GM21619 (cell line): ENCODE measurements at regions not wholly inside any gene's neighbourhood (a gene's known extent, or its start where the extent isn't known, plus 50 kb on each side); places are given as distances from the start of the nearest gene placed in this dataset.
"Not testable (repeated sequence)": the region's sequence is repeated elsewhere in the genome, so short reads cannot be mapped to it uniquely, and the experiment has no call there.

Experiments used
- ATAC-seq: cut with Tn5 transposase; IDR thresholded peaks from one replicate; pipeline ENCODE4 v1.9.1; 2021; ENCODE audit not compliant: unreplicated experiment

DNA sequence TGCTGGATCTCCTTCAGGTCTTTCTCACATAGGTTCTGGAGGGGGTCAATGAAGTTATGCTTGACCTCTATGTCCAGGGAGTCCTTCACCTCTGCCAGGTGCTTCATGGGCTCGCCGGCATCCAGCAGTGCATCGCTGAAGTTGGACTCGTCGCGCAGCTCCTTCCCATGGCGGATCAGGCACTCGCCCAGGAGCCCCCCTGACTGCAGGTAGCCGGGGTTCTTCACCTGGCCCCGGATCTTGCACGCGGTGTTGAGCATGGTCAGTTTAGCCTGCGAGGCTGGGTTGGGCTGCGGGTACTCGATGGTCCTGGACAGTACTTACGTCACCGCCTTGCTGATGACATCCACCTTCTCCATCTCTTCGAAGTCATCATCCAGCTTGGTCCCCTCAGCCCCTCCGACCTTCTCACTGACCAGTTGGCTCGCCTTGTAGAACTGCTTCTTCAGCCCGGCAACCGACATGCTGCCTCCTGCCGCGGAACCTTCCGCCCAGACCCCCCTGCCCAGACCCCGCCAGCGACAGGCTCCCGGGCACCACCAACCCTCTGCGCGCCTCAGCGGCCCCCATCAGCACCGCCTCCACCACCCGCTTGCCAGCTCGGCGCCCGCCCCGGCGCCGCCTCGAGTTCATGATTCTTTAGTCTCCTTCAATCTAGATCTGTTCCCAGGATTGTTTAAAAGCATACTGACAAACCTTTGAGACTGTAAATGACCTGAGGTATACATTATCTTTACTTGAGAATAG, 99.8 kb downstream of the KPNA2 start:
- no peak for ATAC-seq

DNA sequence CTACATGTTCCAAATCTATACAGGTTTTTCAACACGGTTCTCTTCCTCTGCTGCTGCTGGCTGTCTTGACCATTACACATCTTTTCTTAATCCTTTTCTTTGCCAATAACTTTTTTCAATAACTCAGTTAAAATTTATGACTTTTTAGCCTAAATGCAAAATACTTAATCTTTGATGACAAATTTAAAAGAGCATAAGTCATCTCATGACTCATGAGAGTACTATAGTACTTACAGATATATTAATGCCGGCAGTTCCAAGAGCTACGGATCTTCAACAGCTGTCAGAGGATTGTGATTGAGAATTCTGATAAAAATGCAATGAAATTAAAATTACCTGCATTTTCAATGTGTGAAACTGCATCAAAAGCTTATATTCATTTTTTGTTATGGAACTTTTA, 105.5 kb downstream of the KPNA2 start:
- ATAC-seq = no peak

DNA sequence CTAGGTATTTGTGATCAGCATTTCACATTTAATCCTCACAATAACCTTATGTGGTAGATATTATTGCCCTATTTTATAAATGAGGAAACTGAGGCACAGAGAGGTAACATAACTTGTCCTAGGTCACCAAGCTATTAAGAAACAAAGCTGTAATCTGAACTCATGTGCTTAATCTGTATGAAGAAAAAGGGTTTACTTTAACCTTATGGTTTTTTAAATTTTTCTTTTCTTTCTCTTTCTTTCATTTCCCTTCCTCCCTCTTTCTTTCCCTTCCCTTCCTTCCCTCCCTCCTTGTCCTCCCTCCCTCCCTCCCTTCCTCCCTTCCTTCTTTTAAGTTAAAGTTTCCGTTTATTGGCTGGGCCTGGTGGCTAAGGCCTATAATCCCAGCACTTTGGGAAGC, 105.2 kb upstream of the AMZ2 start:
- no peak for ATAC-seq

DNA sequence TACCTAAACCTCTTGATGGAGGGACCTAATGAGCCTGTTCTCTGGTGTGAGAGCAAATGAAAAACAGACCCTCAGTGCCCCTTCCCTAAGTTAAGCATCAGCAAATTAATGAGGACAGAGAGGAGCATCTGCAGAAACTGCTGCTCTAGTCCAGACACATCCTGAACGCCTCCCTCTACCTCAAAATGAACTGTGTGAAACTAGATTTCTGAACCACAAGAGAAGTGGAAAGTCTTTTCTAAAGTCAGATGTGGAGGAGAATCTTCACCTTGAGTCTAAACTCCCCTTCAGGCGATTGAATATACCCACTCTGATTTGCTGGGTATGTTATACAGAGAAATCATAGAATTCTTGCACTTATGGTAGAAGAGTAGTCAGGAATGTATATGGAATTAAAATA, 104.4 kb upstream of the AMZ2 start:
- ATAC-seq = no peak

DNA sequence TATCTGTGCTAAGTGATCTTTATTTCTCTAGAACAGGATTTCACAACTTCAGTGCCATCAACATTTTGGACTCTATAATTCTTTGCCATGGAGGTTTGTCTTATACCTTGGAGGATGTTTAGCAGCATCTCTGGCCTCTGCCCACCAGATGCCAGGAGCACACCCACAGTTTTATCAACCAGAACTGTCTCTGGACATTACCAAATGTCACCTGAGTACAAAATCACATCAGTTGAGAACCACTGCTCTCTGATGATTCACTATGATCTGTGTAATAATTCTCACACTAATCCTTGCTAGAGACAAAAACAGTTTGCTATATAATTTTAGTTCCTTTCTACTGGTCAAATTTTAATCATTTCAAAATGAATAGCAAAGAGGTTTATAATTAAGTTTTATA, 102.8 kb upstream of the AMZ2 start:
- ATAC-seq = no peak

DNA sequence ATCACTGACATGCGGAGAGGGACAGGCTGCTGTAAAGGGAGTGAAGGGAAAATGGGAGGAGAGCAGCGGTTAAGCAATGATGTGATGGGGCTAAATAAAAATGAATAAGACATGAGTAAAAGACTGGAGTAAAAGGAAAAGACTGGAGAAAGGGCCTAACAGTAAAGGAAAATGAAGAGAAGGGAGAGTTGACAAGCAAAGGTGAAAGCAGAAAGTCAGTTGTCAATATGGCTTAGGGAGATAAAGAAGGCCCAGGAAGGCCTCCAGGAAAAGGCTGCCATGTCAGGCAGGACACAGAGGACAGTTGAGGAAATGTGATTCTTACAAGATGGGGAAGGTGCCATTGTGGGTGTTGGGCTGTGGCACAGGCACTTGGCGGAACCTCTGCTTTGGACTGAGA, 98.9 kb upstream of the AMZ2 start:
- ATAC-seq = no peak

DNA sequence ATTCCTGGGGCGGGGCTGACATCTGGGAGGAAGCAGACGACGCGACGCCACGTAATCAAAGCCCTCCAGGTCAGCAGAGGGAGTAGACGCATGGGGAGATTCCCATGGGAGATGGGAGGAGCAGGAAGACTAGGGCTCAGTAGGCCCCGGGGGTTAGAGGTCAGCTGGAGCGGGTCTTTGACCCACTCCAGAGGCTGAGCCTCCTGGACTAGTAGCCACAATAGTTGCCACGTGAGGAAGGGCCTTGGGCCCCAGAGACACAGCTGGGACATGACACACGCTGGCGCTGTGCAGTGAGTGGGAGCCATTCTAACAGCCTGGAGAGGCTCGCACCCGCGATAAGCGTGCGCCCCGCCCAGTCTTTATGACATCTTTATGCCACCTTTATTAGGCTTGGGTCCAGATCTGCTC, 95.7 kb upstream of the AMZ2 start:
- no peak for ATAC-seq

DNA sequence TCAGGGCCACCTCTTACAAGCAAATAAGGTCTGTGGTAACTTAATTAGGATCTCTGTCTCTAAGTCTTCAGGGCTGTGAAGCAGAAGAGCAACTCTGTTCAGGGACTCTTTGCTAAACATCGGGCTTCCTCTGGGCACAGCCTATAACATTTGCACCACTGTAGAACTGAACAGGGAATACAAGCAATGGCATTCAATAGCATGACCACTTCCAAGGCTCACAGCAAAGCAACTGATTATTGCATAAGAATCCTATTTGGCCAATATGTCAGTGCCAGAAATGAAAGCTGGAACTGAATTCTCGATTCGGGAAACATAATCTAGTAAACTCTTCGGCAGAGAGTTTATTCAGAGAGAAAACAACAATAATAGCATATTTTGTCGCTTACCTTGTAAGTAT, 92.2 kb upstream of the AMZ2 start:
- ATAC-seq = no peak

DNA sequence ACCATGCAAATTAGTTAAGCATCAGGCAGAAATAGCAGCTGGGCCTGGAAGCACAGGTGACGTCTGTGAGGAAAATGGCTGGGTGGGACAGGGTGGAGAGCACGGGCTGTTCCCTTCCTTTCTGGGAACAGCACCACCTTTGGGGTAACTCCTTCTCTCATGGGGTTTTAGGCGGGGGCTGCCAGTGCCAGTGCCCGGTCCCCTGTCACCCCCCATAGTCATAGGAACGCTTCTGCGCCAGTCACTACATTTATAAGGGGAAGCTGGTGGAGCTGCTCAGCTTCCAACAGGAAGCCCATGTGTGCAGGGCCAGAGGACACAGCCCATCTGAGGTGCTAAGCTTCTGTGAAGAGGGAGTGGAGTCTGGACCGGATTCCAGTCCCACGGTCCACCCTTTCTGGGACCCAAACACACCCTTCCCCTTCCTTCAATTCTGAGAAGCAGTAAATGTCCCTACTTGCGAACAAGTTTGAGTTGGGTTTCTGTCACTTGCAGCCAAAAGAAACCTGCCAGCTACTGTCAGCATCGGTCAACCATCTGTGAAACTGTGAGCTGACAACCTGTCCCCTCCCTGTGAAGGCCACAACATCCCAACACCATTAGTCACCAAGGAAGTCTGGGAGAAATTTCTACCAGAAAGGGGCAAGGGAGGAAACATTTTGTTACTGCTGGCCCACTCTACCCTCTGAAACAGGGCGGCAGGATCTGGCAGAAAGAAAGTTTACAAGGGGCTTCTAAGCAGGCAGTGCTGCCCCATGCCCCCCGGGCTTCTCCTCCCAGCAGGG, 86.0 kb upstream of the AMZ2 start:
- no peak for ATAC-seq

DNA sequence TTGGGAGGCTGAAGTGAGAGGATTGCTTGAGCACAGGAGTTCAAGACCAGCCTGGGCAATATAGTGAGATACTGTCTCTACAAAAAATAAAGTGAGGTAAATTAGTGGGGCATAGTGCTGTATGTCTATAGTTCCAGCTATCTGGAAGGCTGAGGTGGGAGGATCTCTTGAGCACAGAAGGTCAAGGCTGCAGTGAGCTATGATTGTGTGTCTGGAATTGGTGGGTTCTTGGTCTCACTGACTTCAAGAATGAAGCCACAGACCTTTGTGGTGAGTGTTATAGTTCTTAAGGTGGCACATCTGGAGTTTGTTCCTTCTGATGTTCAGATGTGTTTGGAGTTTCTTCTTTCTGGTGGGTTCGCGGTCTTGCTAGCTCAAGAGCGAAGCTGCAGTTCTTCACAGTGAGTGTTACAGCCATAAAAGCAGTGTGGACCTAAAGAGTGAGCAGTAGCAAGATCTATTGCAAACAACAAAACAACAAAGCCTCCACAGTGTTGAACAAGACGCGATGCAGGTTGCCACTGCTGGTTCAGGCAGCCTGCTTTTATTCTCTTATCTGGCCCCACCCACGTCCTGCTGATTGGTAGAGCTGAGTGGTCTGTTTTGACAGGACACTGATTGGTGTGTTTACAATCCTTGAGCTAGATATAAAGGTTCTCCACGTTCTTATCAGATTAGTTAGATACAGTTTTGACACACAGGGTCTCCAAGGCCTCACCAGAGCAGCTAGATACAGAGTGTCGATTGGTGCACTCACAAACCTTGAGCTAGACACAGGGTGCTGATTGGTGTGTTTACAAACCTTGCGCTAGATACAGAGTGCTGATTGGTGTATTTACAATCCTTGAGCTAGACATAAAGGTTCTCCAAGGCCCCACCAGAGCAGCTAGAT, 79.3 kb upstream of the AMZ2 start:
- ATAC-seq = not testable (repeated sequence)

DNA sequence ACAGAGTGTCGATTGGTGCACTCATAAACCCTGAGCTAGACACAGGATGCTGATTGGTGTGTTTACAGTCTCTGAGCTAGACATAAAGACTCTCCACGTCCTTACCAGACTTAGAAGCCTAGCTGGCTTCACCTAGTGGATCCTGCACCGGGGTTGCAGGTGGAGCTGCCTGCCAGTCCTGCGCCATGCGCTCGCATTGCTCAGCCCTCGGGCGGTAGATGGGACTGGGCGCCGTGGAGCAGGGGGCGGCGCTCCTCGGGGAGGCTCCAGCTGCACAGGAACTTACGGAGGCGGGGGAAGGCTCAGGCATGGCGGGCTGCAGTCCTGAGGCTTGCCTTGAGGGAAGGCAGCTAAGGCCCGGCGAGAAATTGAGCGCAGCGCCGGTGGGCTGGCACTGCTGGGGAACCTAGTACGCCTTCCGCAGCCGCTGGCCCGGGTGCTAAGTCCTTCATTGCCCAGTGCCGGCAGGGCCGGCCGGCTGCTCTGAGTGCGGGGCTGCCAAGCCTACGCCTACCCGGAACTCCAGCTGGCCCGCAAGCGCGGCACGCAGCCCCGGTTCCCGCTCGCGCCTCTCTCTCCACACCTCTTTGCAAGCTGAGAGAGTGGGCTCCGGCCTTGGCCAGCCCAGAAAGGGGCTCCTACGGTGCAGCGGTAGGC, 78.5 kb upstream of the AMZ2 start:
- not testable (repeated sequence) for ATAC-seq

DNA sequence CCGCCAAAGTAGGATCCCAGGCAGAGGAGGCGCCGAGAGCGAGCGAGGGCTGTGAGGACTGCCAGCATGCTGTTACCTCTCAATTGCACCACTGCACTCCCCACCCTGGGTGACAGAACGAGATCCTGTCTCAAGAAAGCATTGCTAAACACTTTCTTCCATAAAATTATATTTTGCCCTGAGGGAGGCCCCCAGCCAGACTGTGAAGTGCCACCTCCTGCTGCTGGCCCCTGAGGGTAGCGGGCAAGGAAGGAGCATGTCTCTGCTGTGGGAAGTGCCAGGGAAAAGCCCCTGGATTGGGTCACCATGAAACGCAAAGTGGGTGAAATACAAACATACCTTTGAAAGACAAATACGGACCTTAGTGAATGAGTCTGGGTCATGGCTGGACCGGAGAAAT, 78.0 kb upstream of the AMZ2 start:
- ATAC-seq = no peak

DNA sequence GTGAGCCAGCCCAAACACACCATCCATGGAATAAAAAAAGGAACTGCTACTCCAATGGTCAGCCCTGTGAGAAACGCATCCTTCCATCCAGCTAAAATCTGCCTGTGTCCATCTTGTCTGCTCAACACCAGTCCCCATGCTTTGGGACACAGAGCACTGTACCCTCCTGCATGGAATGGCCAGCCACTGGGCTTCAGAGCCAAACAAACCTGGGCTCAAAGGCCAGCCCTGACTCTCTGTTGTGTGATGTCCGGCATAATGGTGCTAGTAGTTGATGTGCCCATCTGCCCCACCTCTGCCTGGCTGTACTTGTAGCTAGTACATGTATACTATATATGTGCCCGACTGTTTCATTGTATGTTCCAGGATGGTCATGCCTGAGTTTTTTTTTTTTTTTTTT, 77.6 kb upstream of the AMZ2 start:
- ATAC-seq = no peak

DNA sequence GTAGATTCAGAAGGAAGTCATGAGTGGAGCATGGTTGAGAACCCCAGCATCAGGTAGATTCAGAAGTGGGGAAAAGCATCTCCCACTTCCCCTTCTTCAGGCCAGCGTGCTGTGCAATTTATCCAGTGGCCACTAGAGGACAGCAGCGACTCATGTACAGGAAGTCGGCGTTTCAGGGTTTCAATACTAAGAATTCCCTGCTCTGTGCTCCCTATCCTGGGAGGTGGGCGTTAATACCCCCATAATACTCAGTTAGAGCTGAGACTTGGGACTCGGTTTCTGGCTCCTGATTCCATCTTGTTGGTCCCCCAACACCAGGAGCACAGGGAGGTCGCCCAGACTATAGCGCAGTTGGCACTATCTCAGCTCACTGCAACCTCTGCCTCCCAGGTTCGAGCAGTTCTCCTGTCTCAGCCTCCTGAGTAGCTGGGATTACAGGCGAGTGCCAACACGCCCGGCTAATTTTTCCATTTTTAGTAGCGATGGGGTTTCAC, 75.3 kb upstream of the AMZ2 start:
- no peak for ATAC-seq

DNA sequence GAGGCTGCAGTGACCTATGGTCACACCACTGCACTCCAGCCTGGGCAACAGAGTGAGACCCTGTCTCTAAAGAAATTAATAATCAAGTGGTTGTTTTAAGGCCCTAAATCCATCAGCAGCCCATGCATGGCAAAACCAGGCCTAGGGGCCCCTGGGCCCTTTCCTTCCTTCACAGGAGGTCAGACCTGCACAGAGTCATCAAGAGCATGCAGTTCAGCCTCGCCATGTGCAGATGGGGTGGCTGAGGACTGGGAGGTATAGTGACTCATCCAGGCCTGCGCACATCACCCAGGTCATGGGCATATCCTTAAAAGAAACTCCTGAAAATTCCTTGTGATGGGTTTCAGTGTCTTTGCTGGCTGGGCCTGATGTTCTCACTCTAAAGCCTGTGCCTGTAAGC, 72.4 kb upstream of the AMZ2 start:
- no peak for ATAC-seq

DNA sequence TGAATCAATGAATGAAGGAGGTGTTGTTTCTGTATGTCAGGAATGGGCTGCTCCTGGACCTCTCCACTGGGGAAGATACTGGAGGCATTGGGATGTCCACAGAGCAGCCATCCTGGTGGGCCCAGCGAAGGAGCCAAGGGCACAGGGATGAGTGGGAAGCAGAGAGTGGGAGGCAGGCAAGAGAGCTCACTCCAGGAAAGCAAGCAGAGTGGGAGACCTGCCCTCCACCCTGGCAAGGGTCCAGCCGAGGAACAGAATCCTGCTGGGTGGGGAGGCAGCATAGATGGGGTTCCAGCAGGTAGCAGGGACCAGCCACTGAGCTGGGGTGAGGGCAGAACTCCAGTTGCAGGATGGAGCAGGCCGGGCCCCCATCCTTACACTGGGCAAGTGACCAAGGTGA, 71.9 kb upstream of the AMZ2 start:
- ATAC-seq = no peak

DNA sequence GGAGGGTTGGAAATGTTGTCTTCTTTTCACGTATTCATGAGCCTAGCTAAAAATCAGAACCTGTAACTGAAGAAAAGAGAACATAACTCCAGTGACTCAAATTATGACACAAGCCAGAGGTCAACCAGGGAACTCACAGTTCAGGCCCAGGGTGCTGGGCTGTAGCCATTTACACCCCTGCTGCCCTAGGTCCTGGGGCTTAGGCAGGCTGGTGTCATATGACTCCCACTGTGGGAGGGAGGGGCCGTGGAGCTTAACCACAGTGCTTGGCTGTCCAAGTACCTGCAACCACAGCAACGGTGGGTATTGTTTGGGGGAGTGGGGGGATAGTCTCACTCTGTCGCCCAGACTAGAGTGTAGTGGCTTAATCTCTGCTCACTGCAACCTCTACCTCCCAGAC, 71.1 kb upstream of the AMZ2 start:
- no peak for ATAC-seq

DNA sequence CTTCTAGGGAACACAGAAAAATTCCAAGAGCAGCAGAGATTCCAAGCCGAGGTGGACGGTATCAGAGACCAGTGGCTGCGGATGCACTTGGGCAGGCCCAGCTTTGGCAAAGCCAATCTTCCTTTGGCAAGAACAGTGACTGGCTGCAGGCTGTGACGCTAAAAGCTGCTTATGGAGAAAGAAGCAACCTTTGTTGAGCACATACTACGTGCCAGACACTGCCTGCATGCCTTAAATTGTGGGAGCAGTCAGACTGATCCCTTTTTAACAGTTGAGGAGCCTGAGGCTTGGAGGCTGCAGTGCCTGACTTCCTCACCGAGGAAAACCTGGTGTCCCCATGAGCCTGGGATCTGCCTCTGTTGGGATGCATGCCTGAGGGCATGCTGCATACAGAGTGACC, 69.0 kb upstream of the AMZ2 start:
- no peak for ATAC-seq

DNA sequence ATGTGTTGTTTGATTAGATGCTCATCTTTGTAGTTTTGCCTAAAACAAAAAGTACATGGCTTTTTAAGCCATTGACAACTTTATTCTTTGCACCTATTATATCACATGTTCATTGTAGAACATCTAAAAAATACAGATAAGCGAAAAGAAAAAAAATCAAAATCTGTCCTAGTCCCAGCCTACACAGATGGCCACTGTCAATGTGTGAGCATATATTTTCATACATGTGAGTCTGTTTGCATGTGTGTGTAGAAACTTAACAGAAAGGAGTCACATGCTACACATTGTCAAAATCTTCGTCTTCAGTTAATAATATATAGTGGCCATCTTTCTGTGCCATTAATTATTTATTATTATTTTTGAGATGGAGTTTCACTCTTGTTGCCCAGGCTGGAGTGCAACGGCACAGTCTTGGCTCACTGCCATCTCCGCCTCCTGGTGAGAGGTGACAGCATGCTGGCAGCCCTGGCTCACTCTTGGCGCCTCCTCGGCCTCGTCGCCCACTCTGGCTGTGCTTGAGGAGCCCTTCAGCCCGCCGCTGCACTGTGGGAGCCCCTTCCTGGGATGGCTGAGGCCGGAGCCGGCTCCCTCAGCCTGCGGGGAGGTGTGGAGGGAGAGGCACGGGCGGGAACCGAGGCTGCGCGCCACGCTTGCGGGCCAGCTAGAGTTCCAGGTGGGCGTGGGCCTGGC, 68.5 kb upstream of the AMZ2 start:
- ATAC-seq = no peak

DNA sequence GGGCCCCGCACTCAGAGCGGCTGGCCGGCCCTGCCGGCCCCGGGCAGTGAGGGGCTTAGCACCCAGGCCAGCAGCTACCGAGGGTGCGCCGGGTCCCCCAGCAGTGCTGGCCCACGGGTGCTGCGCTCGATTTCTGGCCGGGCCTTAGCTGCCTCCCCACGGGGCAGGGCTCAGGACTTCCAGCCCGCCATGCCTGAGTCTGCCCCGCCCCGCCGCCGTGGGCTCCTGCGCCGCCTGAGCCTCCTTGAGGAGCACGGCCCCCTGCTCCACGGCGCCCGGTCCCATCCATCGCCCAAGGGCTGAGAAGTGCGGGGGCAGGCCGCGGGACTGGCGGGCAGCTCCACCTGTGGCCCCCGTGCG, 67.9 kb upstream of the AMZ2 start:
- ATAC-seq = no peak

DNA sequence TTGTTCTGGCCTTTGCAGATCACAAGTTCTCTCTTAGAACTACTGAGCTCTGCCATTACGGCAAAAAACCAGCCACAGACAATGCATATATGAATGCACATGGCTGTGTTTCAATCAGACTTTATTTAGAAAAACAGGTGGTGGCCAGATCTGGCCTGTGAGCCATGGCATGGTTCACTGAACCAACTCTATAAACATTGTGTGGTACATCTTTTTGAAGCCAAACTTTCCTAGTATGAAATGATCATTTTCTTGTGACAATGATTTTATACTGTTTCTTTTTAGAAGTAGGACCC, 65.9 kb upstream of the AMZ2 start:
- peak; percentile 37 for ATAC-seq
